GM12878 (cell line): ENCODE measurements at regions not wholly inside any gene's neighbourhood (a gene's known extent, or its start where the extent isn't known, plus 50 kb on each side); places are given as distances from the start of the nearest gene placed in this dataset.

Experiments
- CBFB ChIP-seq: IDR thresholded peaks from 2 replicates; pipeline ENCODE4 v1.6.1; 2016; ENCODE audit warnings: antibody characterized with exemption, low read depth
- EZH2 ChIP-seq: IDR thresholded peaks from 2 replicates; pipeline ENCODE4 v1.6.1; 2012; ENCODE audit warnings: low read depth, mild to moderate bottlenecking, control low read depth, inconsistent platforms, low read length, borderline replicate concordance; ENCODE audit not compliant: control insufficient read depth
- GATAD2B ChIP-seq: fragments of 450-650 bp; conservative IDR thresholded peaks from 2 replicates; pipeline ENCODE4 v1.6.1; 2017; ENCODE audit warnings: low read depth, mild to moderate bottlenecking, moderate library complexity
- JUNB ChIP-seq: IDR thresholded peaks from 2 replicates; pipeline ENCODE4 v1.6.1; 2016; ENCODE audit warnings: antibody characterized with exemption, mild to moderate bottlenecking
- MXI1 ChIP-seq: fragments of 150-350 bp; IDR thresholded peaks from 2 replicates; pipeline ENCODE4 v1.6.1; 2011; ENCODE audit warnings: low read depth, mild to moderate bottlenecking, inconsistent platforms, low read length, improper control_type of control experiment
- NR2F1 ChIP-seq: fragments of 450-650 bp; conservative IDR thresholded peaks from 2 replicates; pipeline ENCODE4 v1.6.1; 2017; ENCODE audit warnings: mild to moderate bottlenecking
- POLR2A ChIP-seq: IDR thresholded peaks from 2 replicates; pipeline ENCODE4 v1.6.1; 2011; ENCODE audit warnings: low read depth, mild to moderate bottlenecking, low read length
- POLR2AphosphoS2 ChIP-seq: IDR thresholded peaks from 2 replicates; pipeline ENCODE4 v1.6.1; 2011; ENCODE audit warnings: low read depth, mild to moderate bottlenecking, low read length, improper control_type of control experiment, moderate library complexity
- POLR2AphosphoS5 ChIP-seq: IDR thresholded peaks from 2 replicates; pipeline ENCODE4 v1.6.1; 2011; ENCODE audit warnings: mild to moderate bottlenecking, low read length, inconsistent platforms
- ZNF622 ChIP-seq: fragments of 450-650 bp; IDR thresholded peaks from 2 replicates; pipeline ENCODE4 v1.6.1; 2017; ENCODE audit warnings: mild to moderate bottlenecking, inconsistent platforms
- TF ChIP-seq, protein P1 (sequence below), 3 experiments: IDR thresholded peaks in 2 of 3; conservative IDR thresholded peaks in 1 of 3; 2 replicates each; pipeline ENCODE4 v1.5.1; 2011; ENCODE audit warnings: low read depth in 3 of 3, low read length in 3 of 3, mild to moderate bottlenecking in 3 of 3, control low read depth in 2 of 3, moderate library complexity in 2 of 3, inconsistent platforms in 1 of 3, mixed read lengths in 1 of 3; ENCODE audit not compliant: control insufficient read depth in 2 of 3, insufficient read depth in 1 of 3; ENCODE audit errors: extremely low read depth in 1 of 3
- TF ChIP-seq, protein P2 (sequence below): fragments of 450-650 bp; IDR thresholded peaks from 2 replicates; pipeline ENCODE4 v1.6.1; 2017; ENCODE audit warnings: mild to moderate bottlenecking, moderate library complexity
- TF ChIP-seq, protein P3 (sequence below): fragments of 450-650 bp; IDR thresholded peaks from 2 replicates; pipeline ENCODE4 v1.6.1; 2017; ENCODE audit warnings: mild to moderate bottlenecking
- TF ChIP-seq, protein P4 (sequence below): IDR thresholded peaks from 2 replicates; pipeline ENCODE4 v1.6.1; 2012; ENCODE audit warnings: mild to moderate bottlenecking, low read depth, low read length

DNA sequence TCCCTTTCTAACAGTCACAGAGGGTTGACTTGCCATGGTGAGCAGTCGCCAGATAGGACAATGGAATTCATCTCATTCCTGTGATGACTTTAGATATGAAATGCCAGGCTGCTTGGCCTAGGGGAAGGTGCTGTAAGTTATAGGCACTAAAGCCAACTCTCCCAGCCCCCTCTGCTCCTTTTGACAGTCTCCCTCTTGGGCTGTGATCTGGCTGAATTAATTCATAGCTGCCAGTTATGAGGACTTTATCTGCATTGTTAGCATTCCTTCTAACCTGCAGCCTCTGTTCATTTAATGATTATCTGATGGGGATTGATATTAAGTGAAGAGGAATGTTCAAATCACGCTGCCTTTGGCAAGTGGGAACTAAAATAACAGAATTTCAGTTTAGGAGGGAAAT, 427.1 kb upstream of the RASGRP1 start:
- TF ChIP-seq, protein P1, sequence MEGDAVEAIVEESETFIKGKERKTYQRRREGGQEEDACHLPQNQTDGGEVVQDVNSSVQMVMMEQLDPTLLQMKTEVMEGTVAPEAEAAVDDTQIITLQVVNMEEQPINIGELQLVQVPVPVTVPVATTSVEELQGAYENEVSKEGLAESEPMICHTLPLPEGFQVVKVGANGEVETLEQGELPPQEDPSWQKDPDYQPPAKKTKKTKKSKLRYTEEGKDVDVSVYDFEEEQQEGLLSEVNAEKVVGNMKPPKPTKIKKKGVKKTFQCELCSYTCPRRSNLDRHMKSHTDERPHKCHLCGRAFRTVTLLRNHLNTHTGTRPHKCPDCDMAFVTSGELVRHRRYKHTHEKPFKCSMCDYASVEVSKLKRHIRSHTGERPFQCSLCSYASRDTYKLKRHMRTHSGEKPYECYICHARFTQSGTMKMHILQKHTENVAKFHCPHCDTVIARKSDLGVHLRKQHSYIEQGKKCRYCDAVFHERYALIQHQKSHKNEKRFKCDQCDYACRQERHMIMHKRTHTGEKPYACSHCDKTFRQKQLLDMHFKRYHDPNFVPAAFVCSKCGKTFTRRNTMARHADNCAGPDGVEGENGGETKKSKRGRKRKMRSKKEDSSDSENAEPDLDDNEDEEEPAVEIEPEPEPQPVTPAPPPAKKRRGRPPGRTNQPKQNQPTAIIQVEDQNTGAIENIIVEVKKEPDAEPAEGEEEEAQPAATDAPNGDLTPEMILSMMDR (IDR thresholded peaks at IDR 0.05 in 2 of 3, conservative IDR thresholded peaks at IDR 0.05 in 1 of 3; ENCODE audit: control insufficient read depth in 2 of 3, extremely low read depth in 1 of 3, insufficient read depth in 1 of 3, low read depth in 3 of 3, low read length in 3 of 3) = no peak
- TF ChIP-seq, protein P2, sequence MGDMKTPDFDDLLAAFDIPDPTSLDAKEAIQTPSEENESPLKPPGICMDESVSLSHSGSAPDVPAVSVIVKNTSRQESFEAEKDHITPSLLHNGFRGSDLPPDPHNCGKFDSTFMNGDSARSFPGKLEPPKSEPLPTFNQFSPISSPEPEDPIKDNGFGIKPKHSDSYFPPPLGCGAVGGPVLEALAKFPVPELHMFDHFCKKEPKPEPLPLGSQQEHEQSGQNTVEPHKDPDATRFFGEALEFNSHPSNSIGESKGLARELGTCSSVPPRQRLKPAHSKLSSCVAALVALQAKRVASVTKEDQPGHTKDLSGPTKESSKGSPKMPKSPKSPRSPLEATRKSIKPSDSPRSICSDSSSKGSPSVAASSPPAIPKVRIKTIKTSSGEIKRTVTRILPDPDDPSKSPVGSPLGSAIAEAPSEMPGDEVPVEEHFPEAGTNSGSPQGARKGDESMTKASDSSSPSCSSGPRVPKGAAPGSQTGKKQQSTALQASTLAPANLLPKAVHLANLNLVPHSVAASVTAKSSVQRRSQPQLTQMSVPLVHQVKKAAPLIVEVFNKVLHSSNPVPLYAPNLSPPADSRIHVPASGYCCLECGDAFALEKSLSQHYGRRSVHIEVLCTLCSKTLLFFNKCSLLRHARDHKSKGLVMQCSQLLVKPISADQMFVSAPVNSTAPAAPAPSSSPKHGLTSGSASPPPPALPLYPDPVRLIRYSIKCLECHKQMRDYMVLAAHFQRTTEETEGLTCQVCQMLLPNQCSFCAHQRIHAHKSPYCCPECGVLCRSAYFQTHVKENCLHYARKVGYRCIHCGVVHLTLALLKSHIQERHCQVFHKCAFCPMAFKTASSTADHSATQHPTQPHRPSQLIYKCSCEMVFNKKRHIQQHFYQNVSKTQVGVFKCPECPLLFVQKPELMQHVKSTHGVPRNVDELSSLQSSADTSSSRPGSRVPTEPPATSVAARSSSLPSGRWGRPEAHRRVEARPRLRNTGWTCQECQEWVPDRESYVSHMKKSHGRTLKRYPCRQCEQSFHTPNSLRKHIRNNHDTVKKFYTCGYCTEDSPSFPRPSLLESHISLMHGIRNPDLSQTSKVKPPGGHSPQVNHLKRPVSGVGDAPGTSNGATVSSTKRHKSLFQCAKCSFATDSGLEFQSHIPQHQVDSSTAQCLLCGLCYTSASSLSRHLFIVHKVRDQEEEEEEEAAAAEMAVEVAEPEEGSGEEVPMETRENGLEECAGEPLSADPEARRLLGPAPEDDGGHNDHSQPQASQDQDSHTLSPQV = no peak
- TF ChIP-seq EZH2 (no peak), CBFB (no peak), POLR2AphosphoS2 (no peak), GATAD2B (no peak), JUNB (no peak), ZNF622 (no peak), POLR2A (no peak), NR2F1 (no peak), MXI1 (no peak), POLR2AphosphoS5 (no peak)
- TF ChIP-seq, protein P3, sequence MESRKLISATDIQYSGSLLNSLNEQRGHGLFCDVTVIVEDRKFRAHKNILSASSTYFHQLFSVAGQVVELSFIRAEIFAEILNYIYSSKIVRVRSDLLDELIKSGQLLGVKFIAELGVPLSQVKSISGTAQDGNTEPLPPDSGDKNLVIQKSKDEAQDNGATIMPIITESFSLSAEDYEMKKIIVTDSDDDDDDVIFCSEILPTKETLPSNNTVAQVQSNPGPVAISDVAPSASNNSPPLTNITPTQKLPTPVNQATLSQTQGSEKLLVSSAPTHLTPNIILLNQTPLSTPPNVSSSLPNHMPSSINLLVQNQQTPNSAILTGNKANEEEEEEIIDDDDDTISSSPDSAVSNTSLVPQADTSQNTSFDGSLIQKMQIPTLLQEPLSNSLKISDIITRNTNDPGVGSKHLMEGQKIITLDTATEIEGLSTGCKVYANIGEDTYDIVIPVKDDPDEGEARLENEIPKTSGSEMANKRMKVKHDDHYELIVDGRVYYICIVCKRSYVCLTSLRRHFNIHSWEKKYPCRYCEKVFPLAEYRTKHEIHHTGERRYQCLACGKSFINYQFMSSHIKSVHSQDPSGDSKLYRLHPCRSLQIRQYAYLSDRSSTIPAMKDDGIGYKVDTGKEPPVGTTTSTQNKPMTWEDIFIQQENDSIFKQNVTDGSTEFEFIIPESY = no peak
- TF ChIP-seq, protein P4, sequence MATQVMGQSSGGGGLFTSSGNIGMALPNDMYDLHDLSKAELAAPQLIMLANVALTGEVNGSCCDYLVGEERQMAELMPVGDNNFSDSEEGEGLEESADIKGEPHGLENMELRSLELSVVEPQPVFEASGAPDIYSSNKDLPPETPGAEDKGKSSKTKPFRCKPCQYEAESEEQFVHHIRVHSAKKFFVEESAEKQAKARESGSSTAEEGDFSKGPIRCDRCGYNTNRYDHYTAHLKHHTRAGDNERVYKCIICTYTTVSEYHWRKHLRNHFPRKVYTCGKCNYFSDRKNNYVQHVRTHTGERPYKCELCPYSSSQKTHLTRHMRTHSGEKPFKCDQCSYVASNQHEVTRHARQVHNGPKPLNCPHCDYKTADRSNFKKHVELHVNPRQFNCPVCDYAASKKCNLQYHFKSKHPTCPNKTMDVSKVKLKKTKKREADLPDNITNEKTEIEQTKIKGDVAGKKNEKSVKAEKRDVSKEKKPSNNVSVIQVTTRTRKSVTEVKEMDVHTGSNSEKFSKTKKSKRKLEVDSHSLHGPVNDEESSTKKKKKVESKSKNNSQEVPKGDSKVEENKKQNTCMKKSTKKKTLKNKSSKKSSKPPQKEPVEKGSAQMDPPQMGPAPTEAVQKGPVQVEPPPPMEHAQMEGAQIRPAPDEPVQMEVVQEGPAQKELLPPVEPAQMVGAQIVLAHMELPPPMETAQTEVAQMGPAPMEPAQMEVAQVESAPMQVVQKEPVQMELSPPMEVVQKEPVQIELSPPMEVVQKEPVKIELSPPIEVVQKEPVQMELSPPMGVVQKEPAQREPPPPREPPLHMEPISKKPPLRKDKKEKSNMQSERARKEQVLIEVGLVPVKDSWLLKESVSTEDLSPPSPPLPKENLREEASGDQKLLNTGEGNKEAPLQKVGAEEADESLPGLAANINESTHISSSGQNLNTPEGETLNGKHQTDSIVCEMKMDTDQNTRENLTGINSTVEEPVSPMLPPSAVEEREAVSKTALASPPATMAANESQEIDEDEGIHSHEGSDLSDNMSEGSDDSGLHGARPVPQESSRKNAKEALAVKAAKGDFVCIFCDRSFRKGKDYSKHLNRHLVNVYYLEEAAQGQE = no peak
